Nephron (organoid): ENCODE measurements at regions not wholly inside any gene's neighbourhood (a gene's known extent, or its start where the extent isn't known, plus 50 kb on each side); places are given as distances from the start of the nearest gene placed in this dataset.

Experiments used
- H3K27ac Mint-ChIP-seq, 3 experiments: 2 replicates each; pipeline ENCODE4 v1.8.0; 2020; ENCODE audit warnings: mixed read lengths in 3 of 3, mild to moderate bottlenecking in 2 of 3, moderate library complexity in 1 of 3
- H3K27me3 Mint-ChIP-seq: 2 replicates; pipeline ENCODE4 v1.8.0; 2021; ENCODE audit warnings: low read depth, mild to moderate bottlenecking, moderate library complexity, mixed read lengths
- H3K36me3 Mint-ChIP-seq: 2 replicates; pipeline ENCODE4 v1.8.0; 2020; ENCODE audit warnings: low read depth, mixed read lengths
- H3K4me1 Mint-ChIP-seq: 2 replicates; pipeline ENCODE4 v1.8.0; 2020; ENCODE audit warnings: mixed read lengths
- H3K4me3 Mint-ChIP-seq, 3 experiments: 2 replicates each; pipeline ENCODE4 v1.8.0; 2020; ENCODE audit warnings: mild to moderate bottlenecking in 3 of 3, mixed read lengths in 3 of 3, moderate library complexity in 2 of 3
- H3K9me3 Mint-ChIP-seq: 2 replicates; pipeline ENCODE4 v1.8.0; 2020; ENCODE audit warnings: mixed read lengths
- TF ChIP-seq, protein P1 (sequence below), 3 experiments: fragments of 200-600 bp; sonication (generic); IDR thresholded peaks; one replicate each; pipeline ENCODE4 v1.5.0; 2021; ENCODE audit warnings: antibody characterized with exemption in 3 of 3; ENCODE audit not compliant: unreplicated experiment in 3 of 3

DNA sequence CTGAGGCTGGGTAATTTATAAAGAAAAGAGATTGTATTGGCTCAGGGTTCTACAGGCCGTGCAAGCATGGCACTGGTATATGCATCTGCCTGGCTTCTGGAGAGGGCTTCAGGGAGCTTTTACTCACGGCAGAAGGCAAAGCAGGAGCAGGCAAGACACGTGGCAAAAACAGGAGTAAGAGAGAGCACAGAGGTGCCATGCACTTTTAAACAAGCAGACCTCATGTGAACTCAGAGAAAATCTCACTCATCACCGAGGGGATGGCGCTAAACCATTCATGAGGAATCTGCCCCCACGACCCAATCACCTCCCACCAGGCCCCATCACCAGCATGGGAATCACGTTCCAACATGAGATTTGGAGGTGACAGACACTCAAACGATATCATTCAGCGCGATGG is 400.7 kb upstream of the RUNX1 start:
- peaks cover 26% of the 10 kb centered on the region for H3K9me3 Mint-ChIP-seq
- H3K27ac Mint-ChIP-seq: no peak overlapping the region
- H3K36me3 Mint-ChIP-seq: peaks cover 7% of the 10 kb centered on the region
- TF ChIP-seq, protein P1, sequence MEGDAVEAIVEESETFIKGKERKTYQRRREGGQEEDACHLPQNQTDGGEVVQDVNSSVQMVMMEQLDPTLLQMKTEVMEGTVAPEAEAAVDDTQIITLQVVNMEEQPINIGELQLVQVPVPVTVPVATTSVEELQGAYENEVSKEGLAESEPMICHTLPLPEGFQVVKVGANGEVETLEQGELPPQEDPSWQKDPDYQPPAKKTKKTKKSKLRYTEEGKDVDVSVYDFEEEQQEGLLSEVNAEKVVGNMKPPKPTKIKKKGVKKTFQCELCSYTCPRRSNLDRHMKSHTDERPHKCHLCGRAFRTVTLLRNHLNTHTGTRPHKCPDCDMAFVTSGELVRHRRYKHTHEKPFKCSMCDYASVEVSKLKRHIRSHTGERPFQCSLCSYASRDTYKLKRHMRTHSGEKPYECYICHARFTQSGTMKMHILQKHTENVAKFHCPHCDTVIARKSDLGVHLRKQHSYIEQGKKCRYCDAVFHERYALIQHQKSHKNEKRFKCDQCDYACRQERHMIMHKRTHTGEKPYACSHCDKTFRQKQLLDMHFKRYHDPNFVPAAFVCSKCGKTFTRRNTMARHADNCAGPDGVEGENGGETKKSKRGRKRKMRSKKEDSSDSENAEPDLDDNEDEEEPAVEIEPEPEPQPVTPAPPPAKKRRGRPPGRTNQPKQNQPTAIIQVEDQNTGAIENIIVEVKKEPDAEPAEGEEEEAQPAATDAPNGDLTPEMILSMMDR (IDR thresholded peaks at IDR 0.05; ENCODE audit: unreplicated experiment in 3 of 3): no peak
- no peaks in the 10 kb centered on the region for H3K27me3 Mint-ChIP-seq
- no peak overlapping the region for H3K4me3 Mint-ChIP-seq
- peaks cover 7% of the 10 kb centered on the region for H3K4me1 Mint-ChIP-seq

DNA sequence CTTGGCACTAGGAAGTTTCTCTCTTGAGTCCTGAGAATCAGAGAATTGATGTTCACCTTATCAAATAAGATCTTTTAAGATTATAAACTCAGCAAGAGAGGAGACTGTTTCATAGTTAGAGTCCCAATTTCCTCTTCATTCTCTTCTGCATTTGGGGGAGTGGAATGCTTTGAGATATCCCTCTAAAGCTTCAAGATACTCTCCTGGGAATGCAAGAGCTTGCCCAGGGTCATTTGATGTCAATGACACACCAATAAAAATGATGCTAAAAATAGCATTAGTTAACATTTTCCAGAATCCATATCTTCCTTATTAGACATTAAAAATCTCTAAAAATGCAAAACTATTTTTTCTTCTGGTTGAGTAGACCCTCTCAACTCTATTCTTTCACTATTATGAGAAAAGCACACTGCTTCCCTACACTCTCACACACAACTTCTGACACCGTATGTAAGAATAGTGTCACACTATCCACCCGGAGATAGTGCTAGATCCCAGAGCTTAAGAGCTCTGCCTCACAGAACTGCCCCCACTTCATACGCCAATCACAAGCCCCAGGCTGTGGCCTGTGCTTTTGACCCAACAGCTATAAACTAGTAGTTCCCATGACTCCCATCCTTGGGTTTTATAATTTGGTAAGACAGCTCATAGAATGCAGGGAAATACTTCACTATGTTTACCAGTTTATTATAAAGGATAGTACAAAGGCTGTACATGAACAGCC is 399.9 kb upstream of the RUNX1 start:
- TF ChIP-seq, protein P1 (IDR thresholded peaks at IDR 0.05; ENCODE audit: unreplicated experiment in 3 of 3): no peak
- peak overlapping the region in 1 of 3 experiments; percentile 12 for H3K27ac Mint-ChIP-seq
- H3K36me3 Mint-ChIP-seq: peaks cover 7% of the 10 kb centered on the region
- H3K27me3 Mint-ChIP-seq: peaks cover 5% of the 10 kb centered on the region
- peaks cover 26% of the 10 kb centered on the region for H3K9me3 Mint-ChIP-seq
- no peak overlapping the region for H3K4me3 Mint-ChIP-seq
- H3K4me1 Mint-ChIP-seq: peaks cover 7% of the 10 kb centered on the region

DNA sequence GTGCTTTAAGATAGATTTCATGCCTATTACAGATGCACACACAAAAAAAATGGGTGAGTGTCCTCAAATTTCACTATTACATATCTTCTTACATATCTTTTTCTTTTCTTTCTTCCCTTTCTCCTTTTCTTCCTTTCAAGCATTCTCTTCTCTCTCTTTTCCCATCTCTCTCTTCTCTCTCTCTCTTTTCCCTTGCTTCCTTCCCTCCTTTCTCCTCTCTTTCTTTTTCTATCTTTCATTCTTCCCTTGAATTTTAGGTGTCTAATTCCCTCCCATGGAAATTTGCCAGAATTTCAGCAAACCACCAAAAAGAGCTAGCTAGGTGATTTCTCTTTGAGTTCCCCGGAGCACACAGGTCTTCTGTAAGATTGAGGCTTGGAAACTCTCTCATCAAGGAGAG is 395.3 kb upstream of the RUNX1 start:
- H3K4me1 Mint-ChIP-seq: peaks cover 6% of the 10 kb centered on the region
- H3K27me3 Mint-ChIP-seq: peaks cover 11% of the 10 kb centered on the region
- no peak overlapping the region for H3K4me3 Mint-ChIP-seq
- H3K27ac Mint-ChIP-seq: no peak overlapping the region
- no peaks in the 10 kb centered on the region for H3K36me3 Mint-ChIP-seq
- H3K9me3 Mint-ChIP-seq: peaks cover 3% of the 10 kb centered on the region
- TF ChIP-seq, protein P1 (IDR thresholded peaks at IDR 0.05; ENCODE audit: unreplicated experiment in 3 of 3): no peak

DNA sequence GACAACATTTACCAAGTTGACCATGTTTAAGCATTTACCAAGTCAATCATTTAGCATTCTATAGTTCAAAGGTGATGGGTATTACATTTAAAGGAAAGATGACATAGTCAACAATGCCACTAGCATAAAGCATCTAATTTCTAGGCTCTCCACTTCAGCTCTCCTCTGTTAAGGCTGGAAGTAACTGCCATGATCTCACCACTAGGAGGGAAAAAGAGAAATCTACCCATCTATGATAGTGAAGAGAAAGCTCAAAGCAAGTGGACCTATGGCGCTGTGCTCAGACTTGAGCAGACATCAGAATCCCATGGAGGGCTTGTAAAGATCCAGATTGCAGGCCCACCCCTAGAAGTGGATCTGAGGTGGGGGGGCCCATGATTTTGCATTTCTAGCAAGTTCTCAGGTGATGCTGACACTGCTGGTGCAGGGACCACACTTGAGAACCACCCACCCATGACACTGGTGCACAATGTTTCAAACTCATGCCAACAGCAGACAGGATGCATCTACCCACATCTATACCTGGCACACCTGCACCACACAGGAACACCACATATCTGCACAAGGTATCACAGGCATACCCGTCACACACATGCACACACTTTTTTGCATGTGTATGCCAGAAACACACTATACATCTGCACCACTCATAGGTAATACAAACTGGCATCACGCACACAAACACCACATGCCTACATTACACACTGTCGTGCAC is 392.9 kb upstream of the RUNX1 start:
- no peak overlapping the region for H3K27ac Mint-ChIP-seq
- no peak overlapping the region for H3K4me3 Mint-ChIP-seq
- TF ChIP-seq, protein P1 (IDR thresholded peaks at IDR 0.05; ENCODE audit: unreplicated experiment in 3 of 3): no peak
- no peaks in the 10 kb centered on the region for H3K4me1 Mint-ChIP-seq
- H3K27me3 Mint-ChIP-seq: peaks cover 11% of the 10 kb centered on the region
- no peaks in the 10 kb centered on the region for H3K36me3 Mint-ChIP-seq
- H3K9me3 Mint-ChIP-seq: peaks cover 2% of the 10 kb centered on the region

DNA sequence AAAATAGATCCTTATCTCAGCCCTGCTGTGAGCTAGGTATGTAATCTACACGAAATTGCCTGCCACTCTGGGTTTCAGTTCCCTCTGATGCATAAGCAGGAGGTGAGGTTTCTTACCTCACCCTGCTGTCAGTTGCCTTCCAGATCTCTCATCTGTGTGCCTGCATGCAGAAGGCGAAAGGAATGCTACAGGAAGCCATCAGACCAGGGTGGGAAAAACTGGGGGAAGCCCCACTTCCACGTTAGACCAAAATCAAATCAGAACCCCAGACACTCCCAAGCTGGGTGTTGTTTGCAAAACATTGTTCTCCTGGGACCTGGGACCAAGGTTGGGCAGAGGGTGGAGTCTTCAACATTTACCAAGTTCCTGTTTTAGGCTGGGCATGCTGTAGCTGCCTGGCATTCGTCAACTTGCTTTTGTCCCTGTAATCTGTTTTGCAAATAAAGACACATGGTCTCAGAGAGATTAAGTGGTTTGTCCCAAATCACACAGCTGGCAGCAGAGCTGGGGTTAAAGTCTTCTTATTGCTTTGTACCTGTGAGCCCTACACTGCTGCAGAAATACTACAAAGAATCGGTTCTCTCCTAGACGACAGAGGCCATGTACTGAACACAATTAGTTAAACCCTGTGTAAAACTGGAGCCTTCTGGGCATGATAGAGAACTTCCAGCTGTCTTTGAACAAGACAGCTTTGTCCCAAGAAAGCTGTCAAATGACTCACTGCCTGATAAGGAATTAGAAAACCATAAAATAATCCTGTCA is 389.7 kb upstream of the RUNX1 start:
- peaks cover 8% of the 10 kb centered on the region for H3K27me3 Mint-ChIP-seq
- TF ChIP-seq, protein P1 (IDR thresholded peaks at IDR 0.05; ENCODE audit: unreplicated experiment in 3 of 3): no peak
- no peak overlapping the region for H3K4me3 Mint-ChIP-seq
- H3K27ac Mint-ChIP-seq: no peak overlapping the region
- H3K4me1 Mint-ChIP-seq: no peaks in the 10 kb centered on the region
- H3K36me3 Mint-ChIP-seq: no peaks in the 10 kb centered on the region
- peaks cover 10% of the 10 kb centered on the region for H3K9me3 Mint-ChIP-seq
